ENCODE measurements at regions not wholly inside any gene's neighbourhood (a gene's known extent, or its start where the extent isn't known, plus 50 kb on each side); places are given as distances from the start of the nearest gene placed in this dataset.

DNA sequence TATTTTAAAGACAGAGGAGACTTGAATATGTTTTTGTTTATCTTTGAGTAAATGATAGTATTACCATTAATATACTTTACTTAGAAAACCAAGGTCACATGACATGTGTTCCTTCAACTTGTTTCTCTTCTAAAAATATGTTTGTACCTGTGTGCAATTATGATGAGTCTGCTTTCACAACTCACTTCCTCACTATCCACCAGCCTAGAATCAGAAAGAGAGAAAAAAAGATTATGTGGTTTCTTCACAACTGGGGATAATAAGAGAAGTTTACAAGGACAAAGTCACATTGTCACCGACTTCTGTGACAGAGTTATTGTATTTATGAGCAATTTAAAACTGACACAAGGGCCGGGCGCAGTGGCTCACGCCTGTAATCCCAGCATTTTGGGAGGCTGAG, 1112.1 kb downstream of the RPA4 start:
- TF ChIP-seq, protein P1, sequence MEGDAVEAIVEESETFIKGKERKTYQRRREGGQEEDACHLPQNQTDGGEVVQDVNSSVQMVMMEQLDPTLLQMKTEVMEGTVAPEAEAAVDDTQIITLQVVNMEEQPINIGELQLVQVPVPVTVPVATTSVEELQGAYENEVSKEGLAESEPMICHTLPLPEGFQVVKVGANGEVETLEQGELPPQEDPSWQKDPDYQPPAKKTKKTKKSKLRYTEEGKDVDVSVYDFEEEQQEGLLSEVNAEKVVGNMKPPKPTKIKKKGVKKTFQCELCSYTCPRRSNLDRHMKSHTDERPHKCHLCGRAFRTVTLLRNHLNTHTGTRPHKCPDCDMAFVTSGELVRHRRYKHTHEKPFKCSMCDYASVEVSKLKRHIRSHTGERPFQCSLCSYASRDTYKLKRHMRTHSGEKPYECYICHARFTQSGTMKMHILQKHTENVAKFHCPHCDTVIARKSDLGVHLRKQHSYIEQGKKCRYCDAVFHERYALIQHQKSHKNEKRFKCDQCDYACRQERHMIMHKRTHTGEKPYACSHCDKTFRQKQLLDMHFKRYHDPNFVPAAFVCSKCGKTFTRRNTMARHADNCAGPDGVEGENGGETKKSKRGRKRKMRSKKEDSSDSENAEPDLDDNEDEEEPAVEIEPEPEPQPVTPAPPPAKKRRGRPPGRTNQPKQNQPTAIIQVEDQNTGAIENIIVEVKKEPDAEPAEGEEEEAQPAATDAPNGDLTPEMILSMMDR (IDR thresholded peaks at IDR 0.05; ENCODE audit: poor library complexity, severe bottlenecking) = no peak
- ATAC-seq (ENCODE audit: low read depth) (no peak), DNase-seq (ENCODE audit: low spot score) (no peak)
- H3K9me3 ChIP-seq (ENCODE audit: severe bottlenecking) = no peaks in the 10 kb centered on the region
- no peak overlapping the region for H3K27ac ChIP-seq (ENCODE audit: poor library complexity, severe bottlenecking)
- H3K4me3 ChIP-seq (ENCODE audit: severe bottlenecking) = no peak overlapping the region
- H3K27me3 ChIP-seq (ENCODE audit: insufficient read depth, poor library complexity, severe bottlenecking) = no peaks in the 10 kb centered on the region
- no peaks in the 10 kb centered on the region for H3K4me1 ChIP-seq (ENCODE audit: insufficient read depth, poor library complexity, severe bottlenecking)
- H3K36me3 ChIP-seq (ENCODE audit: low read depth) = no peaks in the 10 kb centered on the region

DNA sequence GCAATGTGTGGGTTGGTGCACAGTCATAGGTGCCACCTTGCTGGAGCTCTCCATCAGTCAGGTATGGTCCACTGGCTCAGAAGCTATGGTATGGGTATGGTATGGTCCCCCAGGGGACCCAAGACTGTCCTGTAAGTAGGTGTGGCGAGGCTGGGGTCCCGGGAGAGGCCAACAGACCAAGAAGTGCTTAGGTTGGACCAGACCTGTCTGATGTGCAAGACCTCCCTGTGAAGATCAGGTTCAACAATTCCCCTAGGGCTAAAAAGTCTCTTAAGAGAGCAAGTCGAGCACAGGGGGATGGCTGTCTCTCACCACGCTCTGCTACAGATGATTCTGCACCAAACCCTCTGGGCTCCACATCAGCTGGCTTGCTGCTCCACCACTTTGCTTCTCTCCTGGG, 1145.0 kb downstream of the RPA4 start:
- TF ChIP-seq, protein P1 (IDR thresholded peaks at IDR 0.05; ENCODE audit: poor library complexity, severe bottlenecking) = no peak

DNA sequence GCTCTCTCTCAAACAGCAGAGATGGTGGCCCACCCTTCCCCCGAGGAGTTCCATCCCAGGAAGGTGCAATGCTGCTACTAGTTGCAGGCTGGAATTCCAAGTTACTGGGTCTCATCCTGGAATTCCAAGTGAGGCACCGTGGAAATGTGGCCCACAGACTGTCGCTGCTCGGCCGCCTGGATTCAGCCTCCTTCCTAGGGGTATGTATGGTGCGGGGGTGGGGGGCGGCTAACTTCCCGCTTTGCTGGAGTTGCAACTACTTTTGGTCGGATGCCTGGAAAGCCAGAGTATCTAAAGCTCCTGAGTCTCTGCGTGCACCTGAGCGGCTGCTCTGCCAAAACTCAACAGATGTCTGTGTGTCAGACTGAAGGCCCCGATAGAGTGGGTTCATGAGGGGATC, 1146.2 kb downstream of the RPA4 start:
- Histone ChIP-seq H3K27me3 (ENCODE audit: insufficient read depth, poor library complexity, severe bottlenecking) (no peaks in the 10 kb centered on the region), H3K4me1 (ENCODE audit: insufficient read depth, poor library complexity, severe bottlenecking) (no peaks in the 10 kb centered on the region), H3K36me3 (ENCODE audit: low read depth) (no peaks in the 10 kb centered on the region), H3K27ac (ENCODE audit: poor library complexity, severe bottlenecking) (no peak overlapping the region), H3K4me3 (ENCODE audit: severe bottlenecking) (no peak overlapping the region), H3K9me3 (ENCODE audit: severe bottlenecking) (no peaks in the 10 kb centered on the region)
- ATAC-seq (ENCODE audit: low read depth) (no peak), DNase-seq (ENCODE audit: low spot score) (no peak)
- TF ChIP-seq, protein P1 (IDR thresholded peaks at IDR 0.05; ENCODE audit: poor library complexity, severe bottlenecking) = no peak

More for the DNA sequence above, 1145.0 kb downstream of the RPA4 start:
- ATAC-seq (ENCODE audit: low read depth) (no peak), DNase-seq (ENCODE audit: low spot score) (no peak)
- H3K36me3 ChIP-seq (ENCODE audit: low read depth) = no peaks in the 10 kb centered on the region
- H3K27me3 ChIP-seq (ENCODE audit: insufficient read depth, poor library complexity, severe bottlenecking) = no peaks in the 10 kb centered on the region
- H3K4me1 ChIP-seq (ENCODE audit: insufficient read depth, poor library complexity, severe bottlenecking) = no peaks in the 10 kb centered on the region
- H3K9me3 ChIP-seq (ENCODE audit: severe bottlenecking) = no peaks in the 10 kb centered on the region
- H3K4me3 ChIP-seq (ENCODE audit: severe bottlenecking) = no peak overlapping the region
- H3K27ac ChIP-seq (ENCODE audit: poor library complexity, severe bottlenecking) = no peak overlapping the region

DNA sequence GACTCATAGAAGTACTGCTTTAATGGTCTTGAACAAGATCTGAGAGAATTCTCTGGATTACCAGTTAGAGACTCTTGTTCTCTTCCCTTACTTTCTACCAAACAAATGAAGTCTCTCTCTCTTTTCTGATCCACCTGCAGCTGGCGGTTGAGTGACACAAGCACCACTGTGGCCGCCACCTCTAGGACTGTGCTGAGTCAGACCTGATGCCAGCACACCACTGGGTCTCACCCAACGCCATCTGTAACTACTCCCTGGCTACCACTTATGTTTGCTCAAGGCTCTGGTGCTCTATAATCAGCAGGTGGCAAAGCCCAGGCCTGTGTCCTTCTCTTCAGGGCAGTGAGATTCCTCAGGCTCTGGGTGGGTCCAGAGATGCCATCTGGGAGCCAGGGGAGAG, 1173.5 kb downstream of the RPA4 start:
- Histone ChIP-seq H3K4me3 (ENCODE audit: severe bottlenecking) (no peak overlapping the region), H3K9me3 (ENCODE audit: severe bottlenecking) (no peaks in the 10 kb centered on the region), H3K27me3 (ENCODE audit: insufficient read depth, poor library complexity, severe bottlenecking) (no peaks in the 10 kb centered on the region), H3K27ac (ENCODE audit: poor library complexity, severe bottlenecking) (no peak overlapping the region), H3K4me1 (ENCODE audit: insufficient read depth, poor library complexity, severe bottlenecking) (no peaks in the 10 kb centered on the region), H3K36me3 (ENCODE audit: low read depth) (no peaks in the 10 kb centered on the region)
- no peak for ATAC-seq (ENCODE audit: low read depth)
- DNase-seq (ENCODE audit: low spot score) = no peak
- TF ChIP-seq, protein P1 (IDR thresholded peaks at IDR 0.05; ENCODE audit: poor library complexity, severe bottlenecking) = no peak

DNA sequence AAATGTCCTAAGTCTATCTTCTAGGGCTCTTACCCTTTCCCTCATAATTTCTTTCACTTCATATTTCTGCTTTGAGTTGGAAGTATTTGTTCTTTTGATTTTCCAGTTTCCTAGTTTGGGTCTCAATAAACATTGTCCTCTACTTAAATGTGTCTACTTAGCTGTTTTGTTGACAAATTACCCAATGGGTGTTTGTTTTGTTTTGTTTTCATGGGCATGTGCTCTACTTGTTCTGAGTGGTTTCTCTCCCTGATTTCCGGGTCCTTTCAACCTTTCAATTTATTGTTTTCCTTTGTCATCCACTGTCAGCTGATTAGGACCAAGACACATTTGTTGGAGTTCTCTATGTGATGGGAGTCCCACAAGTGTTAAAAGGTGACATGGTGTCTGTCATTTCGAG, 1181.4 kb downstream of the RPA4 start:
- Histone ChIP-seq H3K4me3 (ENCODE audit: severe bottlenecking) (no peak overlapping the region), H3K36me3 (ENCODE audit: low read depth) (no peaks in the 10 kb centered on the region), H3K4me1 (ENCODE audit: insufficient read depth, poor library complexity, severe bottlenecking) (no peaks in the 10 kb centered on the region), H3K9me3 (ENCODE audit: severe bottlenecking) (no peaks in the 10 kb centered on the region), H3K27ac (ENCODE audit: poor library complexity, severe bottlenecking) (no peak overlapping the region), H3K27me3 (ENCODE audit: insufficient read depth, poor library complexity, severe bottlenecking) (no peaks in the 10 kb centered on the region)
- ATAC-seq (ENCODE audit: low read depth) (no peak), DNase-seq (ENCODE audit: low spot score) (no peak)
- TF ChIP-seq, protein P1 (IDR thresholded peaks at IDR 0.05; ENCODE audit: poor library complexity, severe bottlenecking) = no peak
